GM18873 (cell line): ENCODE measurements at regions not wholly inside any gene's neighbourhood (a gene's known extent, or its start where the extent isn't known, plus 50 kb on each side); places are given as distances from the start of the nearest gene placed in this dataset.
"Not testable (repeated sequence)": the region's sequence is repeated elsewhere in the genome, so short reads cannot be mapped to it uniquely, and the experiment has no call there.

ENCODE experiments used
- ATAC-seq: cut with Tn5 transposase; IDR thresholded peaks from one replicate; pipeline ENCODE4 v1.9.1; 2021; ENCODE audit warnings: mild to moderate bottlenecking, moderate library complexity, moderate number of reproducible peaks; ENCODE audit not compliant: unreplicated experiment, low FRiP score

DNA sequence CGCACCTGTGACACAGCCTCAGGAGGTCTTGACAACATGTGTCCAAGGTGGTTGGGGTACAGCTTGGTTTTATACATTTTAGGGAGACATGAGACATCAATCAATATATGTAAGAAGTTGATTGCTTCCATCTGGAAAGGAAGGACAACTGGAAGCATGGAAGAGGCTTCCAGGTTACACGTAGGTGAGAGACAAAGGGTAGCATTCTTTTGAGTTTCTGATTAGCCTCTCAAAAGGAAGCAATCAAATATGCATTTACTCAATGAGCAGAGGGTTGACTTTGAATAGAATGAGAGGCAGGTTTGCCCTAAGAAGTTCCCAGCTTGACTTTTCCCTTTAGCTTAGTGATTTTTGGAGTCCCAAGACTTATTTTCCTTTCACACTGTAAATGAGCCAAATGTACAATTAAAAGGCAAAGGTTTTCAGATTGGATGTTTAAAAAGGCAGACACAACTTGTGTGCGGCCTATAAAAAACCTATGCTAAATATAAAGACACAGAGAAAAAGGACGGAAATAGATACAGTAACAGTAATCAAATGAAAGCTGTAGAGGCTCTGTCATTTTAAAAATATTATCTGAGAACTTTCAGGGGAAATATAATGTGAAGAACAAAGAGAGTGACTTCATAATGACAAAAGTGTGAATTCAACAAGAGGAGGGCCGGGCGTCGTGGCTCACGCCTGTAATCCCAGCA, 65.7 kb upstream of the LANCL2 start:
- ATAC-seq: no peak

DNA sequence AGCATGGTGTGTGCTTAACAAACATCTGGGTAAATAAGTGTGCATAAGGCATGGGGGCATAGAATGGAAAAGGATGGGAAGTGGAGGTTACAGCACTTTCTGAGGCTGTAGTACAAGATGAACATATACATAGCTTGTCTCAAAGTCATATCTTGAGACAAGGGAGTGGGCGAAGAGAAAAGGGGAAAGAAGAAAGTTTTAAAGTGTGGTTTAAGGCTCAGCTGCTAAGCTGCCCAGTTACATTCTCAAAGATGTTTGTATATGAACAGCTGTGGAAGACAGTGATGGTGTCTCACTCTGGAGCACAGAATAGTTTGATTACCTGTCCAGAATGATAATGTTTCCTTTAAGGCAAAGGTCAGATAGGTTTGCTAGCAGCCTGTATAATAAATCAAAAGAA, 61.9 kb upstream of the LANCL2 start:
- ATAC-seq: no peak

DNA sequence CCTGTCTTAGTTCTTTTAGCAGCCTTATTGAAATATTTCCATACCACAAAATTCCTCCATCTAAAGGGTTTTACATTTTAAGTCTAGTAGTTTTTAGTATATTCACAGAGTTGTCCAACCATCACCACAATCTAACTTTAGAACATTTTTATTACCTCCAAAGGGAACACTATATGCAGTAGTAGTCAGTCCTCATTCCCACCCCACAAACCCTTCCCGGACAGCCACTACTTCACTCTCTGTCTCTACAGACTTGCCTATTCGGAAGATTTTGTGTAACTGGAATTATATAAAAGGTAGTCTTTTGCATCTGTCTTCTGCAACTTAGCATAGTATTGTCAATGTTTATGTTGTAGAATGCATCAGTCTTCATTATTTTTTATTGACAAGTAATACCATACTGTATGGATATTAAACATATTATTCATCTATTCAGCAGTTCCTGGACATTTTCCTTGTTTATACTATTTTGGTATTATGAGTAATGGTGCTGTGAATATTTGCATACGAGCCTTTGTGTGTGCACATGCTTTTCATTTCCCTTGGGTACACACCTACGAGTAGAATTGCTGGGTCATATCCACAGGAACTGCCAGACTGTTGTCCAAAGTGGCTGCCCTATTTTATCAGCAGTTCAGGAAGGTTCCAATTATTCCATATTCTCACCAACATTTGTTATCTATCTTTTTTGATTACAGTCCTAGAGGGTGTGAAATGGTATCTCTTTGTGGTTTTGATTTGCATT, 60.9 kb upstream of the LANCL2 start:
- no peak for ATAC-seq

DNA sequence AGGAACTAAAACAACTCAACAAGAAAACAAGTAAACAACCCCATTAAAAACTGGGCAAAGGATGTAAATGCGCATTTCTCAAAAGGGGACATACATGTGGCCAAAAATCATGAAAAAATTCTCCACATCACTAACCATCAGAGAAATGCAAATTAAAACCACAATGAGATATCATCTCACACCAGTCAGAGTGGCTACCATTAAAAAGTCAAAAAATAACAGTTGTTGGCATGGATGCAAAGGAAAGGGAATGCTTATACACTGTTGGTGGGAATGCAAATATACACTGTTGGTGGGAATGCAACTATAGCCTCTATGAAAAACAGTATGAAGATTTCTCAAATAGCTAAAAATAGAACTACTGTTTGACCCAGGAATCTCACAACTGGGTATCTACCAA, 60.0 kb upstream of the LANCL2 start:
- no peak for ATAC-seq

DNA sequence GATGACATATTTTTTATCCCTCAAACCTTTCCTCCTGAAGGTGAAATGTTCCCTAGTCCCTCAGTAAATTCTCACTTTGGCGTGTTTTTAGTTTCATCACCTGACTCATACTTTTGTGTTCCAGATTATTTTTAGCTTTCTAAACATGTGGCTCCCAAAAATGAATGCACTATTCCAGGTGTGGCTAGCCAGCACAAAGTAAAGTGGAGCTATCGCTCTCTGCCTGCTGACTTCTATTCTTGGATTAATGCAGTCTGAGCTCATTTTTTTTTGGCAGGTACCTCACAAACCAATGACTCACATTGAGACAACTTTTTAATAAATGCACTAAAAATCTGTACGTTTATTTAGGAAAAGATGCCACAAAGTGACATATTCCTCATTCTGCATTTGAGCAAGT, 58.8 kb upstream of the LANCL2 start:
- ATAC-seq: no peak

DNA sequence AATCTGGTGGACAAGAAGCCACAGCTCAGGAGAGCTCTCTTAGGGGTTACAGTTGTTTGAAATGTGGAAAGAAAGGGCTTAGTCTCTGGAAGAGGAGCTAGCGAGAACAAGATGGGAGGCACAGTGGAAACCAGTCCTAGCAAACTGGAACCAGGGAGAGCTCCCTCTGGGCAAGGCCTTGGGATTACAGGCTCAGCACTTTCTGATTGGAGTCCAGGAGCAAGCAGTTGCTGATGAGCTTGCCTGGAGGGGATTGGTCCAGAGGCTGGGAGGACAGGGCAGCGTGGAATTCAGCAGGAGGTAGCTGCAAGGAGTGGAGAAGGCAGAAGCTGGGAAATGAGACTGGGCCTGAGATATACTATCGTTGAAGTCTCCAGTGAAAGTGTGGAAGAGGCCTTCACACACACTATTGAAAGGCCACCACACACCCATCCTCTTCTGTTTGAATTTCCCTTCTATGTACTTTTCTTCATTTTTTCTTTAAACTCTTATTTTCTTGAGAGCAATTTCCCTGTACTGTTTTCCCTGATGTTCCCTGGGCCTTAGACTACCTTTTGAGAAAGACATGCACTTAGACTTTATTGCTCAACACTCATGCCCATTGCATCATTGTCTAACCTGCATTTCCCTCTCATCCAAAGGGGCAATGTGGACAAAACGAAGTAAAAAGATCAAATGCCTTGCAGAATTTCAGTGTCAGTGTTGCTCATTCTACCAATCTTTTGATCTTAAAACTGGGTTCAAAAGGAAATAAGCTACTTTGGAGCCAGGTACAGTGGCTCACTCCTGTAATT, 57.8 kb upstream of the LANCL2 start:
- no peak for ATAC-seq

DNA sequence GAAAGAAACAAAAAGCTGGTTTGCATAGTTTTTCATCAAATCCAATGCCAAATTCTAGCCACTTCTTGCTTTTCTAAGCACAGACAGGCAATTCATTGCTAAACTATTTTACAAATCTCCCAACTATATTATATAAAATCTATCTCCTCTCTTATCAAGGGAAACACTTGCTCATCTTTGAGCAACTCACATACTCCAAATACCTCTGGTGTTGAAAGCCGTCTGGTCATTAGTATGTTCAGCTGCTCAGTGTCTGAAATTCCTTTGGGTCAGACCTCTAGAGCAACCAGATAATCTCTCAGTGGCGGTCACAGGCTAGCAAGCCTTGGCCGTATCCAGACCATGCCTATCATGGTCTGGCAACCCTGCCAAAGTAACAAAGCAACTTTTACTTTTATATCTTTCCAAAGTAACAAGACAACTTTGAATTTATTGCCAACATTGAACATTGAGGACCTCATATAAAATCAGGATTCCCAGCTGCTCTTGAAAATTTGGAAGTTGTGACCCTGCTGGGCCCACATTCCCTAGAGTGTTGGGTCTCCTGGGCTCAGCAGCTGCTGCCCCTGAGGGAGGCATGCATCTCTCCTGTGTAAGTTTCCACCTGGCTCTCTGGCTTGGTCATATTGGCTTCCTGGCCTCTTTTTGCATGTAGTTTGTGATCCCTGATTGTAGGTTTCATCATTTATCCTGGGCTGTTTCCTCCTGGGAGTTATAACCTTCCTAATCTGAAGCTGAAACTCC, 56.8 kb upstream of the LANCL2 start:
- no peak for ATAC-seq

DNA sequence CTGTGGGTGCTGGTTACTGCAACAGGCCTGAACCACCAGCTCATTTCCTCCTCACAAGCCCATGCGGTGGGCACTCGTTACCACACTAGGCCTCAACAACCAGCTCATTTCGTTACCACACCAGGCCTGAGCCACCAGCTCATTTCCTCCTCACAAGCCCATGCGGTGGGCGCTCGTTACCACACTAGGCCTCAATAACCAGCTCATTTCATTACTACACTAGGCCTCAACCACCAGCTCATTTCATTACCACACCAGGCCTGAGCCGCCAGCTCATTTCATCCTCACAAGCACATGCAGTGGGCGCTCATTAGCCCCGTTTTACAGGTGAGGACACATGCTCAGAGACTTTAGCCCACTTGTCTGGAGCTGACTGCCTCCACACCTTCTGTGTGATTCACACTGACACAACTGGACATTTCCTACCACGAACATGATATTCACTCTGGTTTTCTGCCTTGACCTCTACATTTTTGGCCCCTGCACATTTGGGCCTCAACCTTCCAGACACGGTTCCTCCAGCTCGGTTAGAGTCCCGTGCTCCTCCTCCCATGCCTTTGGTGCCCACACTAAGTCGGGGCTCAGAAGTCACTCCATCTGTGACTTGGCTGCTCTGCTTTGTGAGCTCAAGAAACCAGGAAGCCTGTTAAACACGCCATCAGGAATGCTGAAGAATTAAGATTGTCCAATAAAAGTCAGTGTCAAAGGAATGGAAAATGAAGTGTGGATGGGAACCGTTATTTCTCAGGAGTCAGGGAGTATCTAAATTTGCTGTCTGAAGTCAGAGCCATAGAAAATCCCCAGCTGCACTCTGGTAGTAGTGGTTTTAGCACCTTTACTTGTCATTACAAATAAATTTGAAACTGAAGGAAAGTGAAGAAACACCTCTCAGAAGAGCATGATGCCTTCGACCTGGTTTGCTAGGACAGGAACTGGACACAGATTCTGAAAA, 55.8 kb upstream of the LANCL2 start:
- peak; percentile 94 for ATAC-seq

DNA sequence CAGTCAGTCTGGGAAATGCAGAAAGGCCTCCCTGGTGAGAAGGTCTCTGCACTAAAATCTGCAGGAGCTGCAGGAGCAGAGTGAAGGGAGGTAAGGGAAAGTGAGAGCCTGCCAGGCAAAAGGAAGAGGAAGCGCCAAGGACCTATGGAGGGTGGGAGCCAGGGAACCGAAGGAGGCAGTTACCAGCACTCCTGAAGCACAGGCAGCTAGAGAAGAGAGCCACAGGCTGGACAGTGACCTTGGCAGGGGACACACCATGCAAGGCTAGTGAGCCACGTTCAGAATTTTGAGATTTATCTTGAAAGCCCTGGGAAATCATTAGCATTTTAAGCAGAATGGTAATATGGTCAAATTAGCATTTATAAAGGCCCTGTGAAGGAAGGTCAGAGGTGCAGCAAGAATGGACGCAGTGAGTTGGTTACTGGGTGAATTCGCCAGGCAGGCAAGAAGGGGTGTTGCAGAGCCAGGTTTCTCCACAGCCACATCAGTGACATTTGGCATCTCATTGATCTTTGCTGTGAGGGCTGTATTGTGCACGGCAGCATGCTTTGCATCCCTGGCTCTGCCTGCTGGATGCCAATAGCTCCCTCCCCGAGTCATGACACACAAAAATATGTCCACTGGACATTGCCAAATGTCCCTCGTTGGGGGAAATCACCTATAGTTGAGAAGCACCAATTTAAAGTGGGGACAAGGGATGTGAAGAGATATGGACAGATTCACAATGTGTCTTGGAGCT, 54.7 kb upstream of the LANCL2 start:
- ATAC-seq: no peak

DNA sequence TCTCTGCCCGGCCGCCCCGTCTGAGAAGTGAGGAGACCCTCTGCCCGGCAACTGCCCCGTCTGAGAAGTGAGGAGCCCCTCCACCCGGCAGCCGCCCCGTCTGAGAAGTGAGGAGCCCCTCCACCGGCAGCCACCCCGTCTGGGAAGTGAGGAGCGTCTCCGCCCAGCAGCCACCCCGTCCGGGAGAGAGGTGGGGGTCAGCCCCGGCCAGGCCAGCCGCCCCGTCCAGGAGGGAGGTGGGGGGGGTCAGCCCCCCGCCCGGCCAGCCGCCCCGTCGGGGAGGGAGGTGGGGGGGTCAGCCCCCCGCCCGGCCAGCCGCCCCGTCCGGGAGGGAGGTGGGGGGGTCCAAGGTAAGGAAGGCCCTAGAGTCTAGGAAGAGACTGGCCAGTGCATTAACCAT, 53.2 kb upstream of the LANCL2 start:
- not testable (repeated sequence) for ATAC-seq

DNA sequence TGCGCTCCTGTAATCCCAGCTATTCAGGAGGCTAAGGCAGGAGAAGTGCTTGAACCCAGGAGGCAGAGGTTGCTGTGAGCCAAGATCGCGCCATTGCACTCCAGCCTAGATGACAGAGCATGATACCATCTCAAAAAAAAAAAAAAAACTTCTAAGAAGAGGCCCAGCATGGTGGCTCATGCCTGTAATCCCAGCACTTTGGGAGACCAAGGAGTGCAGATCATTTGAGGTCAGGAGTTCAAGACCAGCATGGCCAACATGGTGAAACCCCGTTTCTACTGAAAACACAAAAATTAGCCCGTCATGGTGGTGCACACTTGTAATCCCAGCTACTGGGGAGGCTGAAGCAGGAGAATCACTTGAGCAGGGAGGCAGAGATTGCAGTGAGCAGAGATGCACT, 51.5 kb upstream of the LANCL2 start:
- ATAC-seq: not testable (repeated sequence)

DNA sequence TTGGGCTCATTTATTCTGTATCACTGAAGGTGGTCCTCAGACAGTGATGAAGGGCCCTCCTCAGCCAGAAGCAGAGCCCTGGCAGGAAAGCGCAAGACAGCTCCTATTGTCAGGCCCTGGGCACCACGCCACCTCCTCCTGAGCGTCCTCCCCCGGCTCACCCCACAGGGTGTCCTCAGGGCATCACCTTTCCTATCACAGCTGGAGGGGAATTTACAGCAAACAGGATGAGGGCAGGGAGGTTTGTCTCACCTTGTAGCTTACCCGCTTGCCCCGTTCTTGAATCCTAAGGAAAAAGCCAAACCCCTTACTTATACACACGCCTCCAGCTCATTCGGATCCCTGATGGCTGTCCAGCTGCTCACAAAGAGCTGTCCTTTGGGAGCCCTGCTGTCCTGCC, 50.2 kb upstream of the LANCL2 start:
- ATAC-seq: no peak
